Ishikawa (cell line): ENCODE measurements at regions not wholly inside any gene's neighbourhood (a gene's known extent, or its start where the extent isn't known, plus 50 kb on each side); places are given as distances from the start of the nearest gene placed in this dataset.

ENCODE experiments used
- CEBPB ChIP-seq: IDR thresholded peaks from 2 replicates; pipeline ENCODE4 v1.6.1; 2012
- CREB1 ChIP-seq: IDR thresholded peaks from 2 replicates; pipeline ENCODE4 v1.6.1; 2012; ENCODE audit warnings: low read depth
- EGR1 ChIP-seq: IDR thresholded peaks from 2 replicates; pipeline ENCODE4 v1.6.1; 2012
- EP300 ChIP-seq: IDR thresholded peaks from 2 replicates; pipeline ENCODE4 v1.6.1; 2012; ENCODE audit warnings: borderline replicate concordance
- FOXM1 ChIP-seq: IDR thresholded peaks from 2 replicates; pipeline ENCODE4 v1.6.1; 2012; ENCODE audit warnings: low read depth, borderline replicate concordance
- RAD21 ChIP-seq: IDR thresholded peaks from 2 replicates; pipeline ENCODE4 v1.6.1; 2012; ENCODE audit warnings: low read depth
- REST ChIP-seq: IDR thresholded peaks from 2 replicates; pipeline ENCODE4 v1.6.1; 2012; ENCODE audit warnings: low read depth, mild to moderate bottlenecking
- TAF1 ChIP-seq: IDR thresholded peaks from 2 replicates; pipeline ENCODE4 v1.6.1; 2012; ENCODE audit warnings: low read depth, mild to moderate bottlenecking
- USF1 ChIP-seq: IDR thresholded peaks from 2 replicates; pipeline ENCODE4 v1.6.1; 2012
- YY1 ChIP-seq: IDR thresholded peaks from 2 replicates; pipeline ENCODE4 v1.6.1; 2012; ENCODE audit warnings: low read depth

GRCh38 chr20:24897974-24898373 is 51.1 kb upstream of the CST7 start:
- TF ChIP-seq FOXM1 = no peak
- TF ChIP-seq EGR1 = no peak
- TF ChIP-seq TAF1 = no peak
- no peak for TF ChIP-seq USF1
- TF ChIP-seq CEBPB = no peak
- no peak for TF ChIP-seq EP300
- no peak for TF ChIP-seq CREB1
- TF ChIP-seq YY1 = no peak
- no peak for TF ChIP-seq REST
- no peak for TF ChIP-seq RAD21
